ENCODE measurements at regions not wholly inside any gene's neighbourhood (a gene's known extent, or its start where the extent isn't known, plus 50 kb on each side); places are given as distances from the start of the nearest gene placed in this dataset.

- no peak for TF ChIP-seq CTCF (IDR thresholded peaks at IDR 0.05; ENCODE audit: control insufficient read depth, insufficient read depth, low read depth, low read length, missing control alignments)
- no peak overlapping the region for H3K4me3 ChIP-seq (ENCODE audit: control insufficient read depth, low read depth, low read length)
- DNase-seq (ENCODE audit: low read depth): no peak
Measured at GRCh38 chr12:4160314-4161040, 113.1 kb upstream of the CCND2 start.

- DNase-seq (ENCODE audit: low read depth): no peak
- TF ChIP-seq CTCF (IDR thresholded peaks at IDR 0.05; ENCODE audit: control insufficient read depth, insufficient read depth, low read depth, low read length, missing control alignments): no peak
Measured at GRCh38 chr12:4159851-4160250, 113.7 kb upstream of the CCND2 start.

GRCh38 chr12:4158306-4158705, 115.3 kb upstream of the CCND2 start:
- no peak overlapping the region for H3K4me3 ChIP-seq (ENCODE audit: control insufficient read depth, low read depth, low read length)
- no peak for DNase-seq (ENCODE audit: low read depth)
- no peak for TF ChIP-seq CTCF (IDR thresholded peaks at IDR 0.05; ENCODE audit: control insufficient read depth, insufficient read depth, low read depth, low read length, missing control alignments)

More at GRCh38 chr12:4159851-4160250, 113.7 kb upstream of the CCND2 start:
- no peak overlapping the region for H3K4me3 ChIP-seq (ENCODE audit: control insufficient read depth, low read depth, low read length)

- TF ChIP-seq CTCF (IDR thresholded peaks at IDR 0.05; ENCODE audit: control insufficient read depth, insufficient read depth, low read depth, low read length, missing control alignments): no peak
- H3K4me3 ChIP-seq (ENCODE audit: control insufficient read depth, low read depth, low read length): no peak overlapping the region
- no peak for DNase-seq (ENCODE audit: low read depth)
Measured at GRCh38 chr12:4157122-4157521, 116.4 kb upstream of the CCND2 start.

GRCh38 chr12:4156317-4156716, 117.2 kb upstream of the CCND2 start:
- no peak for DNase-seq (ENCODE audit: low read depth)
- TF ChIP-seq CTCF (IDR thresholded peaks at IDR 0.05; ENCODE audit: control insufficient read depth, insufficient read depth, low read depth, low read length, missing control alignments): no peak

GRCh38 chr12:4154672-4155225, 118.8 kb upstream of the CCND2 start:
- TF ChIP-seq CTCF (IDR thresholded peaks at IDR 0.05; ENCODE audit: control insufficient read depth, insufficient read depth, low read depth, low read length, missing control alignments): no peak
- DNase-seq (ENCODE audit: low read depth): no peak

More at GRCh38 chr12:4156317-4156716, 117.2 kb upstream of the CCND2 start:
- no peak overlapping the region for H3K4me3 ChIP-seq (ENCODE audit: control insufficient read depth, low read depth, low read length)

More at GRCh38 chr12:4154672-4155225, 118.8 kb upstream of the CCND2 start:
- no peak overlapping the region for H3K4me3 ChIP-seq (ENCODE audit: control insufficient read depth, low read depth, low read length)
